ENCODE measurements at regions not wholly inside any gene's neighbourhood (a gene's known extent, or its start where the extent isn't known, plus 50 kb on each side); places are given as distances from the start of the nearest gene placed in this dataset.

DNA sequence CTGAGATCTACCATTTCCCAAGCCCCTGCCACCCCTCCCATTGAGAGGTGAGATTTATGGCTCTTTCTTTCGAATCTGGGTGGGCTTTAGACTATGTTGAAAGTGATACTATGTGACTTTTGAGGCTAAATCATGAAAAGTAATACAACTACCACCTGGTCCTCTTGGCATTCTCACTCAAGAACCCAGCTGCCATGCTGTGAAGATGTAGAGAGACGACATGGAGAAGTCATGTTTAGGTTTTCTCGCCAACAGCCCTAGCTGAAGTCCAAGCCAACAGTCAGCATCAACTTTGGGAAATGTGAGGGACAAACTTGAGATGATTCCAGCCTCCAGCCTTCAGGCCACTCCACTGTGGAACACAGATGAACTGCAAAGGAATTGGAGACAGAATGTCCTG is 108.7 kb downstream of the SCP2D1 start:
- no peak for TF ChIP-seq CTCF (IDR thresholded peaks at IDR 0.05)
- no peak for TF ChIP-seq POLR2A (IDR thresholded peaks at IDR 0.05)
